Endothelial cell of umbilical vein (primary cell): ENCODE measurements at regions not wholly inside any gene's neighbourhood (a gene's known extent, or its start where the extent isn't known, plus 50 kb on each side); places are given as distances from the start of the nearest gene placed in this dataset.

ENCODE experiments used
- BruUV-seq: library from RNA; stranded (reverse); fragments of 400-500 nt; replicated peaks from 2 replicates; lab custom pipeline; 2021; lab: Mats Ljungman, UMichigan
- CTCF ChIA-PET: fragments of 300-600, 350-600 bp; sonication (Branson Sonifier 250); formaldehyde crosslinking; loops from one replicate; lab custom pipeline; 2021; ENCODE audit warnings: antibody characterized with exemption, inconsistent platforms; lab: Charles Lee
- POLR2A ChIA-PET: fragments of 300-600, 350-600 bp; sonication (Branson Sonifier 250); formaldehyde crosslinking; loops from one replicate; lab custom pipeline; 2021; ENCODE audit warnings: antibody characterized with exemption, inconsistent platforms; lab: Charles Lee
- DNase-seq: peaks from one replicate; pipeline ENCODE4 v3.0.0-alpha.2; 2011; ENCODE audit warnings: low read depth, low spot score
- FAIRE-seq: peaks from 2 replicates; lab custom pipeline; 2011; peaks lifted over from hg19 to GRCh38; lab: Jason Lieb, UNC
- H2AFZ ChIP-seq: 2 replicates; pipeline ENCODE4 v1.6.0; 2012; ENCODE audit warnings: low read depth, low read length, control low read depth, inconsistent platforms
- H3K27ac ChIP-seq: 2 replicates; pipeline ENCODE4 v1.5.1; 2011; ENCODE audit warnings: low read depth, mild to moderate bottlenecking, control low read depth, low read length, moderate library complexity; ENCODE audit not compliant: insufficient read depth
- H3K27me3 ChIP-seq, 2 experiments: 2 replicates each; pipeline versions ENCODE4 v1.6.0 to v1.6.1; 2011; ENCODE audit warnings: low read length in 2 of 2, mixed read lengths in 1 of 2; ENCODE audit not compliant: control insufficient read depth in 2 of 2, insufficient read depth in 2 of 2
- H3K36me3 ChIP-seq, 2 experiments: 2 replicates in 1 of 2; 3 replicates in 1 of 2; pipeline ENCODE4 v1.5.1; 2011; ENCODE audit warnings: low read length in 2 of 2, mild to moderate bottlenecking in 1 of 2, moderate library complexity in 1 of 2; ENCODE audit not compliant: control insufficient read depth in 2 of 2, insufficient read depth in 2 of 2; ENCODE audit errors: extremely low read depth in 1 of 2
- H3K4me1 ChIP-seq: 3 replicates; pipeline ENCODE4 v1.5.1; 2011; ENCODE audit warnings: mild to moderate bottlenecking, low read length; ENCODE audit not compliant: control insufficient read depth, insufficient read depth; ENCODE audit errors: extremely low read depth
- H3K4me2 ChIP-seq: 2 replicates; pipeline ENCODE4 v1.6.1; 2011; ENCODE audit warnings: low read length, control low read depth, mixed read lengths; ENCODE audit not compliant: insufficient read depth
- H3K4me3 ChIP-seq, 3 experiments: fragments of 200-600 bp in 1 of 3; sonication (generic), shearing (Covaris generic) in 1 of 3; replicated peaks in 1 of 3; 2 replicates each; pipeline ENCODE4 v1.5.1; 2011 to 2016; ENCODE audit warnings: control low read depth in 3 of 3, low read length in 3 of 3, mild to moderate bottlenecking in 2 of 3, inconsistent platforms in 1 of 3, low read depth in 1 of 3, moderate library complexity in 1 of 3; ENCODE audit not compliant: insufficient read depth in 1 of 3
- H3K79me2 ChIP-seq: 2 replicates; pipeline ENCODE4 v1.6.0; 2012; ENCODE audit warnings: low read length, inconsistent platforms; ENCODE audit not compliant: control insufficient read depth, insufficient read depth
- H3K9ac ChIP-seq: replicated peaks from 2 replicates; pipeline ENCODE3; 2011; ENCODE audit warnings: low read length, control low read depth; ENCODE audit not compliant: insufficient read depth; ENCODE audit errors: extremely low read depth
- H3K9me1 ChIP-seq: replicated peaks from 3 replicates; pipeline ENCODE4 v1.6.0; 2011; ENCODE audit warnings: mild to moderate bottlenecking, low read length; ENCODE audit not compliant: control insufficient read depth, insufficient read depth; ENCODE audit errors: extremely low read depth
- H3K9me3 ChIP-seq: replicated peaks from 2 replicates; pipeline ENCODE4 v1.5.1; 2012; ENCODE audit warnings: low read length, inconsistent platforms; ENCODE audit not compliant: control insufficient read depth, insufficient read depth
- H4K20me1 ChIP-seq: replicated peaks from 2 replicates; pipeline ENCODE3; 2011; ENCODE audit warnings: mild to moderate bottlenecking, low read length; ENCODE audit not compliant: control insufficient read depth, insufficient read depth; ENCODE audit errors: extremely low read depth
- EZH2 ChIP-seq: IDR thresholded peaks from 2 replicates; pipeline ENCODE4 v1.6.1; 2012; ENCODE audit warnings: borderline replicate concordance, low read depth, mild to moderate bottlenecking, moderate library complexity, low read length, inconsistent platforms; ENCODE audit not compliant: severe bottlenecking
- FOS ChIP-seq: IDR thresholded peaks from 2 replicates; pipeline ENCODE4 v1.6.1; 2011; ENCODE audit warnings: mild to moderate bottlenecking, low read length, moderate library complexity, borderline replicate concordance; ENCODE audit not compliant: insufficient read depth
- GATA2 ChIP-seq: IDR thresholded peaks from 2 replicates; pipeline ENCODE4 v1.7.0; 2011; ENCODE audit warnings: low read depth, mild to moderate bottlenecking, moderate library complexity, mixed read lengths, low read length; ENCODE audit not compliant: insufficient read length, insufficient read depth
- JUN ChIP-seq: IDR thresholded peaks from 2 replicates; pipeline ENCODE4 v1.6.1; 2011; ENCODE audit warnings: borderline replicate concordance, low read depth; ENCODE audit not compliant: insufficient read length, insufficient read depth
- MYC ChIP-seq: IDR thresholded peaks from one replicate; pipeline ENCODE4 v1.6.1; 2011; ENCODE audit warnings: mild to moderate bottlenecking, low read depth, low read length
- POLR2A ChIP-seq: IDR thresholded peaks from 2 replicates; pipeline ENCODE4 v1.6.1; 2012; ENCODE audit warnings: low read depth, mild to moderate bottlenecking, control low read depth, low read length
- POLR2AphosphoS5 ChIP-seq: IDR thresholded peaks from 2 replicates; pipeline ENCODE4 v1.6.1; 2012; ENCODE audit warnings: low read depth, mild to moderate bottlenecking, control low read depth, low read length, moderate library complexity; ENCODE audit not compliant: insufficient read depth
- dilution Hi-C: fragments of 300-500 bp; cut with MboI; formaldehyde crosslinking; loops from one replicate; pipeline ENCODE4 v1.15.0; 2019; ENCODE audit warnings: low sequenced_read_pairs; ENCODE audit not compliant: extremely low pct_ligation_motif_present
- intact Hi-C: fragments of 100-400 bp; cut with micrococcal nuclease; formaldehyde crosslinking; loops from one replicate; pipeline ENCODE4 v1.10.0; 2022
- TF ChIP-seq, protein P1 (sequence below), 2 donors: IDR thresholded peaks; 1 replicate in 1 of 2; 2 replicates in 1 of 2; pipeline ENCODE4 v1.5.1; 2011; ENCODE audit warnings: low read length in 2 of 2, mild to moderate bottlenecking in 2 of 2, moderate library complexity in 2 of 2, control low read depth in 1 of 2, inconsistent platforms in 1 of 2, low read depth in 1 of 2; ENCODE audit not compliant: insufficient read depth in 1 of 2; ENCODE audit errors: extremely low read depth in 1 of 2
- TF ChIP-seq, protein P2 (sequence below): IDR thresholded peaks from 2 replicates; pipeline ENCODE4 v1.6.1; 2011; ENCODE audit not compliant: insufficient read depth, insufficient read length

DNA sequence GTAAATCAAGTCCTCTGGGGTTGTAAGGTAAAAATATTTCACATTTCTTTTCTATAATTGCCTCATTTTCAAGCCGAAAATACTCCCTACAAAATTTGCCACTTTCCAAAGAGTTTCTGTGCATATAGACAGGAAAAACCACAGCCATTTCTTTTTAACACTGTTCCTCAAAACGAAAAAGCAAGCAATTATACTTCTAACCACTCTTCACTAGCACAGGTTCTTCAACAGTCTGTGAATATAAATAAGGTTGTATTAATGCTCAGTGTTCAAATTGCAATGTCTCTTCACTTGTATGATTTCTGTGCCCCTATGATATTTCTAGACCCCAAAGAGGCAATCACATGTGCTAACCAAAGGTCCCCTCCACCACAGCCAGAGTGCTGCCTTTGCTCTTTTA lies 206.0 kb downstream of the SIM1 start:
- POLR2A ChIA-PET = no interaction called here
- no TSS peak for BruUV-seq
- intact Hi-C loops = loop anchor here (2.0 to 5.0 kb wide), 2 partner anchors 141 to 202 kb away; no protein-coding TSS in a partner anchor
- FAIRE-seq (no peak), DNase-seq (no peak)
- Histone ChIP-seq H3K9ac (peak overlapping the region; percentile 24), H3K4me2 (no peak overlapping the region), H3K27me3 (no peaks in the 10 kb centered on the region), H3K36me3 (no peaks in the 10 kb centered on the region), H3K79me2 (no peaks in the 10 kb centered on the region), H2AFZ (peak overlapping the region; percentile 17), H3K9me1 (no peaks in the 10 kb centered on the region), H3K9me3 (no peaks in the 10 kb centered on the region), H3K4me1 (peaks cover 14% of the 10 kb centered on the region), H3K27ac (no peak overlapping the region), H4K20me1 (no peaks in the 10 kb centered on the region), H3K4me3 (no peak overlapping the region)
- dilution Hi-C loops = no loop called here
- CTCF ChIA-PET = interaction anchor here (0.6 to 2.3 kb wide), 19 partner anchors 10 to 220 kb away, joined by 3 to 34 read pairs (median 4); no protein-coding TSS in a partner anchor
- TF ChIP-seq POLR2AphosphoS5 = no peak
- no peak for TF ChIP-seq MYC
- TF ChIP-seq EZH2 = no peak
- TF ChIP-seq FOS = no peak
- TF ChIP-seq POLR2A = no peak
- TF ChIP-seq, protein P1, sequence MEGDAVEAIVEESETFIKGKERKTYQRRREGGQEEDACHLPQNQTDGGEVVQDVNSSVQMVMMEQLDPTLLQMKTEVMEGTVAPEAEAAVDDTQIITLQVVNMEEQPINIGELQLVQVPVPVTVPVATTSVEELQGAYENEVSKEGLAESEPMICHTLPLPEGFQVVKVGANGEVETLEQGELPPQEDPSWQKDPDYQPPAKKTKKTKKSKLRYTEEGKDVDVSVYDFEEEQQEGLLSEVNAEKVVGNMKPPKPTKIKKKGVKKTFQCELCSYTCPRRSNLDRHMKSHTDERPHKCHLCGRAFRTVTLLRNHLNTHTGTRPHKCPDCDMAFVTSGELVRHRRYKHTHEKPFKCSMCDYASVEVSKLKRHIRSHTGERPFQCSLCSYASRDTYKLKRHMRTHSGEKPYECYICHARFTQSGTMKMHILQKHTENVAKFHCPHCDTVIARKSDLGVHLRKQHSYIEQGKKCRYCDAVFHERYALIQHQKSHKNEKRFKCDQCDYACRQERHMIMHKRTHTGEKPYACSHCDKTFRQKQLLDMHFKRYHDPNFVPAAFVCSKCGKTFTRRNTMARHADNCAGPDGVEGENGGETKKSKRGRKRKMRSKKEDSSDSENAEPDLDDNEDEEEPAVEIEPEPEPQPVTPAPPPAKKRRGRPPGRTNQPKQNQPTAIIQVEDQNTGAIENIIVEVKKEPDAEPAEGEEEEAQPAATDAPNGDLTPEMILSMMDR (IDR thresholded peaks at IDR 0.05; ENCODE audit: extremely low read depth in 1 of 2, insufficient read depth in 1 of 2, low read depth in 1 of 2, low read length in 2 of 2) = no peak
- TF ChIP-seq JUN = no peak
- TF ChIP-seq GATA2 = no peak
- TF ChIP-seq, protein P2, sequence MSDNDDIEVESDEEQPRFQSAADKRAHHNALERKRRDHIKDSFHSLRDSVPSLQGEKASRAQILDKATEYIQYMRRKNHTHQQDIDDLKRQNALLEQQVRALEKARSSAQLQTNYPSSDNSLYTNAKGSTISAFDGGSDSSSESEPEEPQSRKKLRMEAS = no peak
